Peyer's patch (tissue), 4 donors: ENCODE measurements at regions not wholly inside any gene's neighbourhood (a gene's known extent, or its start where the extent isn't known, plus 50 kb on each side); places are given as distances from the start of the nearest gene placed in this dataset.

Experiments
- POLR2A ChIP-seq, 2 donors: fragments of 450-650 bp; IDR thresholded peaks; one replicate each; pipeline ENCODE4 v1.5.1; 2017; ENCODE audit warnings: antibody characterized with exemption in 2 of 2, mild to moderate bottlenecking in 2 of 2, moderate library complexity in 2 of 2
- TF ChIP-seq, protein P1 (sequence below), 6 experiments: fragments of 450-650 bp in 4 of 6; fragments of 200-600 bp in 2 of 6; sonication (generic) in 1 of 6; IDR thresholded peaks; one replicate each; pipeline ENCODE4 v1.5.1; 2017 to 2019; ENCODE audit warnings: antibody characterized with exemption in 6 of 6, mild to moderate bottlenecking in 3 of 6, moderate library complexity in 1 of 6

DNA sequence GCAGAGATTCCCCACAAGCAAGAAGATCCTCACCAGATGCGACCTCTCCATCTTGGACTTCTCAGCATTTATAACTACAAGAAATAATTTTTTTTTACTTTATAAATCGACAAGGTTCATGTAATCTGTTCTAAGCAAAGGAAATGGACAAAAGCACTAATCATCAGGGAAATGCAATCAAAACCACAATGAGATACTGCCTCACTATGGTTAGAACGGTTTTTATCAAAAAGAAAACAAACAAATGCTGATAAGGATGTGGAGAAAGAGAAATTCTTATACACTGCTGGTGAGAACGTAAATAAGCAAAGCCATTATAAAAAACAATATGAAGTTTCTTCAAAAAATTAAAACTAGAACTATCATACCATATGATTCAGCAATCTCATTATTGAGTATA, 1382.6 kb downstream of the ARAP2 start:
- TF ChIP-seq, protein P1, sequence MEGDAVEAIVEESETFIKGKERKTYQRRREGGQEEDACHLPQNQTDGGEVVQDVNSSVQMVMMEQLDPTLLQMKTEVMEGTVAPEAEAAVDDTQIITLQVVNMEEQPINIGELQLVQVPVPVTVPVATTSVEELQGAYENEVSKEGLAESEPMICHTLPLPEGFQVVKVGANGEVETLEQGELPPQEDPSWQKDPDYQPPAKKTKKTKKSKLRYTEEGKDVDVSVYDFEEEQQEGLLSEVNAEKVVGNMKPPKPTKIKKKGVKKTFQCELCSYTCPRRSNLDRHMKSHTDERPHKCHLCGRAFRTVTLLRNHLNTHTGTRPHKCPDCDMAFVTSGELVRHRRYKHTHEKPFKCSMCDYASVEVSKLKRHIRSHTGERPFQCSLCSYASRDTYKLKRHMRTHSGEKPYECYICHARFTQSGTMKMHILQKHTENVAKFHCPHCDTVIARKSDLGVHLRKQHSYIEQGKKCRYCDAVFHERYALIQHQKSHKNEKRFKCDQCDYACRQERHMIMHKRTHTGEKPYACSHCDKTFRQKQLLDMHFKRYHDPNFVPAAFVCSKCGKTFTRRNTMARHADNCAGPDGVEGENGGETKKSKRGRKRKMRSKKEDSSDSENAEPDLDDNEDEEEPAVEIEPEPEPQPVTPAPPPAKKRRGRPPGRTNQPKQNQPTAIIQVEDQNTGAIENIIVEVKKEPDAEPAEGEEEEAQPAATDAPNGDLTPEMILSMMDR (IDR thresholded peaks at IDR 0.05) = no peak
- no peak for TF ChIP-seq POLR2A (IDR thresholded peaks at IDR 0.05)
